ENCODE measurements at regions not wholly inside any gene's neighbourhood (a gene's known extent, or its start where the extent isn't known, plus 50 kb on each side); places are given as distances from the start of the nearest gene placed in this dataset.
A peak's percentile ranks its signal among the peaks of the same experiment; 100 is the strongest.

DNA sequence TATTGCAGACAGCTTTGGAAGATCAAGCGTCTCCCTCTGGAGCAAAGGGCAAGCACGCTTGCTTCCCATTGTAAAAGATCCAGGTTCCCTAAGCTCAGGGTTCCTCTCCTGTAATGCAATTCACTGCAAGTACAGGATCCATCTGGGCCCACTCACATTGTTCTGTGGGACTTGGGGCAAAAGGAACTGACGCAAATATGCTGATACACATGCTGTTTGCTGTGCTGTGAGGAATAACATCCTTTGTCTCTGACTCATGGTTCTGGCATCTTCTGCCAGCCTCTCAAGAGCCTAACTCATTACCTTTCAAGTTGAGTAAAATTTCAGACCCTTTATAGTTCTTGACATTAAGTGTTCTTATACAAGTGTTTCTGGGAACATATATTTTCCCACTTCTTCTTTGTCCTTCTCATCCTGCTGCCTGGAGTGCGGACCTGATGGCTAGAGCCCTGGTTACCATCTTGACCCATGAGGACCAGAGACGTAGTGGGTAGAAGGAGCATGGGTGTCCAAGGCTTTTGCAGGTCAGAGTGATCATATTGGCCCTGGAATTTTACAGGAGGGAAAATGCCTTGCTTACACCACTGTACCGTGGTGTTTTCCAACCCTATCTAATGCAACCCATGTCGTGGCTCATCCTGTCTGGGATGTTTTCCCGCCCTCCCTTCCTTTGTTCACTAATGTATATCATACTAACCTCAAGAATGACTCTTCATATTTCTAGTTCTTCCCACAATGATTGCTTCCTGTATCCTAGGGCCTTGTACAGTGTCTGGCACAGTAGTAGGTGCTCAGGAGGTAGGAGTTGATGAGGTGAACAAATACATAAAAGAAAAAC, 145.7 kb upstream of the GLI2 start:
- Histone ChIP-seq H3K14ac (ENCODE audit: insufficient read length) (no peak overlapping the region), H3K4me2 (ENCODE audit: insufficient read depth in 1 of 2, low read depth in 2 of 2, low read length in 2 of 2) (no peak overlapping the region), H2BK12ac (ENCODE audit: low read depth, low read length) (no peak overlapping the region), H3K9me3 (ENCODE audit: insufficient read depth in 2 of 2, low read depth in 1 of 2, low read length in 1 of 2) (no peaks in the 10 kb centered on the region), H3K4ac (replicated peaks; ENCODE audit: insufficient read length, low read depth, low read length) (no peak overlapping the region), H4K5ac (ENCODE audit: insufficient read length, low read depth, low read length) (no peak overlapping the region), H4K20me1 (replicated peaks in 1 of 2; ENCODE audit: control insufficient read depth in 1 of 2, insufficient read depth in 2 of 2, low read length in 2 of 2) (no peaks in the 10 kb centered on the region), H3K18ac (ENCODE audit: extremely low read depth, low read length) (no peak overlapping the region), H3K79me1 (ENCODE audit: low read depth, low read length) (no peaks in the 10 kb centered on the region), H2AFZ (ENCODE audit: low read length) (no peak overlapping the region), H3K9ac (replicated peaks in 1 of 4; ENCODE audit: extremely low read depth in 1 of 4, low read depth in 3 of 4, low read length in 3 of 4) (no peak overlapping the region), H3K27ac (ENCODE audit: low read depth, low read length) (no peak overlapping the region), H2BK15ac (ENCODE audit: low read length) (0 out of 2 replicates have a peak overlapping the region, but pooled peaks have one; percentile 8), H3K4me3 (ENCODE audit: extremely low read depth in 1 of 4, insufficient read depth in 2 of 4, low read depth in 3 of 4, low read length in 4 of 4) (no peak overlapping the region), H3K27me3 (replicated peaks in 1 of 4; ENCODE audit: control insufficient read depth in 3 of 4, extremely low read depth in 1 of 4, insufficient read depth in 3 of 4, low read length in 3 of 4) (peaks cover 7 to 56% (median 53%) of the 10 kb centered on the region in 4 experiments), H3K79me2 (ENCODE audit: control insufficient read depth in 1 of 2, insufficient read depth in 2 of 2, low read length in 2 of 2) (no peaks in the 10 kb centered on the region), H3K23me2 (ENCODE audit: low read depth, low read length) (peaks cover 14% of the 10 kb centered on the region; the same call in 1 of the 2 replicates), H4K8ac (ENCODE audit: extremely low read depth, insufficient read depth, low read length) (no peak overlapping the region), H2BK20ac (ENCODE audit: low read length) (no peak overlapping the region), H3K4me1 (replicated peaks in 1 of 4; ENCODE audit: control insufficient read depth in 3 of 4, insufficient read depth in 4 of 4, low read length in 3 of 4) (peaks cover 6 to 35% (median 24%) of the 10 kb centered on the region in 4 experiments), H2BK5ac (ENCODE audit: low read depth, low read length) (no peak overlapping the region), H3K23ac (ENCODE audit: insufficient read length) (no peak overlapping the region), H2AK5ac (ENCODE audit: low read depth, low read length) (0 out of 2 replicates have a peak overlapping the region, but pooled peaks have one; percentile 84), H3K56ac (replicated peaks; ENCODE audit: insufficient read length, low read depth, low read length) (no peak overlapping the region), H2BK120ac (replicated peaks; ENCODE audit: low read depth, low read length) (no peak overlapping the region), H4K91ac (replicated peaks; ENCODE audit: insufficient read length, low read length) (no peak overlapping the region), H3K36me3 (ENCODE audit: control insufficient read depth in 2 of 4, insufficient read depth in 4 of 4, low read length in 3 of 4) (no peaks in the 10 kb centered on the region)
- 83% methylated on average over 8 of the region's 8 CpGs; no CpG with 5 or more reads in 1 of the 2 experiments for WGBS, 2 experiments (ENCODE audit: extremely low coverage in 1 of 2, insufficient coverage in 1 of 2, insufficient read length in 1 of 2, insufficient replicate concordance in 2 of 2, low coverage in 1 of 2, low lambda C conversion rate in 2 of 2, missing lambda C conversion rate in 1 of 2)
- FAIRE-seq (no peak), DNase-seq (ENCODE audit: low read depth in 1 of 2, low spot score in 2 of 2) (no peak)
- CTCF ChIA-PET (ENCODE audit: partially characterized antibody) = interaction anchor here (0.6 to 4.5 kb wide), 8 partner anchors 11 to 276 kb away, joined by 3 to 23 read pairs (median 4); no protein-coding TSS in a partner anchor
- POLR2A ChIA-PET (ENCODE audit: partially characterized antibody) = interaction anchor here (1.6 kb wide), 2 partner anchors 11 to 14 kb away, joined by 3 read pairs; no protein-coding TSS in a partner anchor
- no peak for TF ChIP-seq SUZ12 (IDR thresholded peaks at IDR 0.05; ENCODE audit: low read length)
- TF ChIP-seq BRCA1 (IDR thresholded peaks at IDR 0.05; ENCODE audit: low read depth, low read length) = no peak
